ENCODE measurements at regions not wholly inside any gene's neighbourhood (a gene's known extent, or its start where the extent isn't known, plus 50 kb on each side); places are given as distances from the start of the nearest gene placed in this dataset.
A peak's percentile ranks its signal among the peaks of the same experiment; 100 is the strongest.

DNA sequence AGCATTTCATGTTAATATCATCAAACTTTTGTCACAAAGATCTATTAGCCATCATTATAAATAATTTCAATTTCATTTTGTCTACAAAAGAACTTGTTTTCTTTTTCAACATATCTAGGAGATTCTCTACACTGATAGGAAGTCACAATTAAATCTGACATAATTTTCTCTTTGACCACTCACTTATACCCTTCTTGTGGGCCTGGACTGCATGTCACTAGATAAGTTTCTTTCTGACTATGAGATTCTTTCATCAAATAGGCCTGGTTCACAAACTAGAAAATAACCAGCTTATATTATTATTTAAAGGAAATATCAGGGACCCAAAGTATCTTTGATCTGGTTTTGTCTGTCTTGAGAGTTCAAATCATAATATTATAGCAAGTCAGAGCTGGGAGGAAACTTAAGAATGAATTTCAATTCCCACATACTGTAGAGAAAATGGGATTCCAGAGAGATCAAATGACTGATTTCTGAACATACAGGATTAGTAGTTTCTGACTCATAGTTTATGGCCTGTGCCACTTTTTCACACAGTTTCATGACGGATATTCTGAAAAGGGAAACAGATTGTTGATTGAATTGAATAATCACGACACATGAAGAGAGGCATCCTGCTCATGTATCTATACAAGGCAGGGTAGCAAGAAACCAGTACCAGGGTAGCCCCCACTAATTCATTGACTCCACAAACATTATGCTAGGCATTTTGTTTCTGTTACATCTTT, 355.8 kb downstream of the GPATCH2 start:
- DNase-seq (ENCODE audit: low read depth in 1 of 2, low spot score in 1 of 2): peak in 1 of 2 donors; percentile 53
- Histone ChIP-seq H3K36me3 (no peaks in the 10 kb centered on the region), H3K9me3 (ENCODE audit: low read depth) (no peaks in the 10 kb centered on the region), H3K4me3 (no peak overlapping the region), H3K4me1 (ENCODE audit: low read depth) (no peaks in the 10 kb centered on the region), H3K27me3 (no peaks in the 10 kb centered on the region), H3K27ac (no peak overlapping the region)
- no peak for TF ChIP-seq CTCF (IDR thresholded peaks at IDR 0.05; ENCODE audit: low read depth, low read length)

DNA sequence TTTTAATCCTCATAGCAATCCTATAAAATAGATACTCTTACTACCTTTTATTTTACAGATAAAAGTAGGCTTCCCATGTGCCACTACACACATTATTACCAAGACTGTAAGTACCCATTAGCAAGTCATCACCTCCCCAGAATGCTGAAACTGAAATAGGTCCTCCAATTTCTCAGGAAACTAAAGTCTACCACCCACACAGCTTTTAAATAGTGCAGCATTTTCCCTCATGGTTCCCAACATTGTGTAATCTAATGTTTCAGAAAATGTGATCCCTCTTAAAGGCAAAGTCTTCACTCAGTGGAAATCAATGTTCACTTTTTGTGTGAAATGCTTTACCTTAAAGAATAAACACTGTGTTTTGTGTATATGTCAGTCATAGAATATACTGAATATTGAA, 356.5 kb downstream of the GPATCH2 start:
- Histone ChIP-seq H3K9me3 (ENCODE audit: low read depth) (no peaks in the 10 kb centered on the region), H3K4me1 (ENCODE audit: low read depth) (peaks cover 4% of the 10 kb centered on the region), H3K4me3 (no peak overlapping the region), H3K27me3 (no peaks in the 10 kb centered on the region), H3K36me3 (no peaks in the 10 kb centered on the region), H3K27ac (no peak overlapping the region)
- no peak for TF ChIP-seq CTCF (IDR thresholded peaks at IDR 0.05; ENCODE audit: low read depth, low read length)
- DNase-seq (ENCODE audit: low read depth in 1 of 2, low spot score in 1 of 2): peak in 1 of 2 donors; percentile 47

- no peaks in the 10 kb centered on the region for H3K36me3 ChIP-seq
- DNase-seq (ENCODE audit: low read depth in 1 of 2, low spot score in 1 of 2): peak in 1 of 2 donors; percentile 69
- H3K27me3 ChIP-seq: no peaks in the 10 kb centered on the region
- no peak overlapping the region for H3K4me3 ChIP-seq
- H3K4me1 ChIP-seq (ENCODE audit: low read depth): peaks cover 5% of the 10 kb centered on the region
- no peak for TF ChIP-seq CTCF (IDR thresholded peaks at IDR 0.05; ENCODE audit: low read depth, low read length)
- no peaks in the 10 kb centered on the region for H3K9me3 ChIP-seq (ENCODE audit: low read depth)
- no peak overlapping the region for H3K27ac ChIP-seq
Observed at GRCh38 chr1:217273866-217274265, 357.0 kb downstream of the GPATCH2 start.

- peak in 1 of 2 donors; percentile 85 for DNase-seq (ENCODE audit: low read depth in 1 of 2, low spot score in 1 of 2)
Observed at GRCh38 chr1:217272385-217272784, 358.5 kb downstream of the GPATCH2 start.

GRCh38 chr1:217270101-217270500, 360.8 kb downstream of the GPATCH2 start:
- no peak overlapping the region for H3K27ac ChIP-seq
- no peaks in the 10 kb centered on the region for H3K9me3 ChIP-seq (ENCODE audit: low read depth)
- TF ChIP-seq CTCF (IDR thresholded peaks at IDR 0.05; ENCODE audit: low read depth, low read length): no peak
- no peaks in the 10 kb centered on the region for H3K36me3 ChIP-seq
- no peaks in the 10 kb centered on the region for H3K27me3 ChIP-seq
- H3K4me1 ChIP-seq (ENCODE audit: low read depth): peaks cover 5% of the 10 kb centered on the region
- H3K4me3 ChIP-seq: no peak overlapping the region
- DNase-seq (ENCODE audit: low read depth in 1 of 2, low spot score in 1 of 2): no peak

More at GRCh38 chr1:217272385-217272784, 358.5 kb downstream of the GPATCH2 start:
- Histone ChIP-seq H3K27me3 (no peaks in the 10 kb centered on the region), H3K27ac (no peak overlapping the region), H3K36me3 (no peaks in the 10 kb centered on the region), H3K4me1 (ENCODE audit: low read depth) (peaks cover 5% of the 10 kb centered on the region), H3K9me3 (ENCODE audit: low read depth) (no peaks in the 10 kb centered on the region), H3K4me3 (no peak overlapping the region)
- no peak for TF ChIP-seq CTCF (IDR thresholded peaks at IDR 0.05; ENCODE audit: low read depth, low read length)

All from cardiac muscle cell (in vitro differentiated cells and primary cell).